NB4 (cell line): ENCODE measurements at regions not wholly inside any gene's neighbourhood (a gene's known extent, or its start where the extent isn't known, plus 50 kb on each side); places are given as distances from the start of the nearest gene placed in this dataset.

Source experiments
- POLR2A ChIP-seq: IDR thresholded peaks from 2 replicates; pipeline ENCODE4 v1.6.1; 2011; ENCODE audit warnings: mild to moderate bottlenecking; ENCODE audit not compliant: insufficient read length; ENCODE audit errors: extremely low read depth
- TF ChIP-seq, protein P1 (sequence below): IDR thresholded peaks from one replicate; pipeline ENCODE4 v1.5.1; 2012; ENCODE audit warnings: low read depth, low read length
- TF ChIP-seq, protein P2 (sequence below): IDR thresholded peaks from 2 replicates; pipeline ENCODE4 v1.6.1; 2011; ENCODE audit warnings: low read depth, low read length

- TF ChIP-seq, protein P1, sequence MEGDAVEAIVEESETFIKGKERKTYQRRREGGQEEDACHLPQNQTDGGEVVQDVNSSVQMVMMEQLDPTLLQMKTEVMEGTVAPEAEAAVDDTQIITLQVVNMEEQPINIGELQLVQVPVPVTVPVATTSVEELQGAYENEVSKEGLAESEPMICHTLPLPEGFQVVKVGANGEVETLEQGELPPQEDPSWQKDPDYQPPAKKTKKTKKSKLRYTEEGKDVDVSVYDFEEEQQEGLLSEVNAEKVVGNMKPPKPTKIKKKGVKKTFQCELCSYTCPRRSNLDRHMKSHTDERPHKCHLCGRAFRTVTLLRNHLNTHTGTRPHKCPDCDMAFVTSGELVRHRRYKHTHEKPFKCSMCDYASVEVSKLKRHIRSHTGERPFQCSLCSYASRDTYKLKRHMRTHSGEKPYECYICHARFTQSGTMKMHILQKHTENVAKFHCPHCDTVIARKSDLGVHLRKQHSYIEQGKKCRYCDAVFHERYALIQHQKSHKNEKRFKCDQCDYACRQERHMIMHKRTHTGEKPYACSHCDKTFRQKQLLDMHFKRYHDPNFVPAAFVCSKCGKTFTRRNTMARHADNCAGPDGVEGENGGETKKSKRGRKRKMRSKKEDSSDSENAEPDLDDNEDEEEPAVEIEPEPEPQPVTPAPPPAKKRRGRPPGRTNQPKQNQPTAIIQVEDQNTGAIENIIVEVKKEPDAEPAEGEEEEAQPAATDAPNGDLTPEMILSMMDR, result no peak
- TF ChIP-seq, protein P2, sequence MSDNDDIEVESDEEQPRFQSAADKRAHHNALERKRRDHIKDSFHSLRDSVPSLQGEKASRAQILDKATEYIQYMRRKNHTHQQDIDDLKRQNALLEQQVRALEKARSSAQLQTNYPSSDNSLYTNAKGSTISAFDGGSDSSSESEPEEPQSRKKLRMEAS, result no peak
- TF ChIP-seq POLR2A, result no peak
Measured at GRCh38 chr2:38484957-38485356, 107.9 kb upstream of the ATL2 start.
